ENCODE measurements at regions not wholly inside any gene's neighbourhood (a gene's known extent, or its start where the extent isn't known, plus 50 kb on each side); places are given as distances from the start of the nearest gene placed in this dataset.

GRCh38 chr2:217740178-217740577 lies 262.6 kb downstream of the TNS1 start:
- H3K27me3 ChIP-seq (ENCODE audit: low read length) = no peaks in the 10 kb centered on the region
- no peak overlapping the region for H3K4me2 ChIP-seq (ENCODE audit: low read depth, low read length, poor library complexity, severe bottlenecking)
- H2AFZ ChIP-seq (ENCODE audit: low read length) = no peak overlapping the region
- H3K79me2 ChIP-seq (ENCODE audit: low read length) = no peaks in the 10 kb centered on the region
- no peaks in the 10 kb centered on the region for H3K4me1 ChIP-seq (ENCODE audit: low read length)
- no peak overlapping the region for H3K9ac ChIP-seq (ENCODE audit: low read length)
- H3K9me2 ChIP-seq (replicated peaks; ENCODE audit: insufficient read depth, low read length) = no peaks in the 10 kb centered on the region
- H3K27ac ChIP-seq (ENCODE audit: low read length) = no peak overlapping the region
- H3K36me3 ChIP-seq (ENCODE audit: insufficient read depth, low read length) = no peaks in the 10 kb centered on the region
- H3K9me3 ChIP-seq (ENCODE audit: low read length) = no peaks in the 10 kb centered on the region
- H4K20me1 ChIP-seq (ENCODE audit: insufficient read depth, low read depth, low read length) = no peaks in the 10 kb centered on the region
- DNase-seq = no peak
- H3K4me3 ChIP-seq (ENCODE audit: low read length) = no peak overlapping the region

DNA sequence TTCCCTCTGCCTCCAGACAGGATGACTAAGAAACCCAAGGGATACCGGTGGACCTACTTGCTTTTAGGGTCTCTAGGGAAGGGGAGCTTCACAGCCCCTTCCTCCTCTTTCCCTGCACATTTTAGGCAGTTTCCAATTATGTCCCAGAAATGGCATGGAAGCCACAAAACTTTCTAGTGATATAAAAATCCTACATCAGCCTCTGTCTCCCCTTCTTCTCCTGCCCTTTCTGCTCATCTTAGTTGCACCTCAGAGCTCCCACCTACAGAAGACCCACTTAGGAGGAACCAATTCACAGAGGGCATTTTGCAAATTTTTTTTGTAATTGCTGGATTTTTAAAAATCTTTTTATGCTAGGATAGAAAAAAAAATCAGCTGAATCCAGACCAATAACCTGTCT lies 263.1 kb downstream of the TNS1 start:
- H3K27ac ChIP-seq (ENCODE audit: low read length) = no peak overlapping the region
- no peak overlapping the region for H3K4me3 ChIP-seq (ENCODE audit: low read length)
- H3K79me2 ChIP-seq (ENCODE audit: low read length) = no peaks in the 10 kb centered on the region
- DNase-seq = no peak
- H3K4me2 ChIP-seq (ENCODE audit: low read depth, low read length, poor library complexity, severe bottlenecking) = no peak overlapping the region
- H3K36me3 ChIP-seq (ENCODE audit: insufficient read depth, low read length) = no peaks in the 10 kb centered on the region
- H3K4me1 ChIP-seq (ENCODE audit: low read length) = no peaks in the 10 kb centered on the region
- no peak overlapping the region for H3K9ac ChIP-seq (ENCODE audit: low read length)
- no peaks in the 10 kb centered on the region for H4K20me1 ChIP-seq (ENCODE audit: insufficient read depth, low read depth, low read length)
- no peaks in the 10 kb centered on the region for H3K9me3 ChIP-seq (ENCODE audit: low read length)
- no peak overlapping the region for H2AFZ ChIP-seq (ENCODE audit: low read length)
- no peaks in the 10 kb centered on the region for H3K9me2 ChIP-seq (replicated peaks; ENCODE audit: insufficient read depth, low read length)
- H3K27me3 ChIP-seq (ENCODE audit: low read length) = no peaks in the 10 kb centered on the region

GRCh38 chr2:217738061-217738460 lies 264.7 kb downstream of the TNS1 start:
- no peak overlapping the region for H3K4me3 ChIP-seq (ENCODE audit: low read length)
- H3K27ac ChIP-seq (ENCODE audit: low read length) = no peak overlapping the region
- DNase-seq = no peak
- no peaks in the 10 kb centered on the region for H3K9me3 ChIP-seq (ENCODE audit: low read length)
- no peak overlapping the region for H2AFZ ChIP-seq (ENCODE audit: low read length)
- H3K36me3 ChIP-seq (ENCODE audit: insufficient read depth, low read length) = no peaks in the 10 kb centered on the region
- no peaks in the 10 kb centered on the region for H3K9me2 ChIP-seq (replicated peaks; ENCODE audit: insufficient read depth, low read length)
- H4K20me1 ChIP-seq (ENCODE audit: insufficient read depth, low read depth, low read length) = no peaks in the 10 kb centered on the region
- H3K4me1 ChIP-seq (ENCODE audit: low read length) = no peaks in the 10 kb centered on the region
- no peaks in the 10 kb centered on the region for H3K79me2 ChIP-seq (ENCODE audit: low read length)
- no peak overlapping the region for H3K9ac ChIP-seq (ENCODE audit: low read length)
- no peaks in the 10 kb centered on the region for H3K27me3 ChIP-seq (ENCODE audit: low read length)
- no peak overlapping the region for H3K4me2 ChIP-seq (ENCODE audit: low read depth, low read length, poor library complexity, severe bottlenecking)

DNA sequence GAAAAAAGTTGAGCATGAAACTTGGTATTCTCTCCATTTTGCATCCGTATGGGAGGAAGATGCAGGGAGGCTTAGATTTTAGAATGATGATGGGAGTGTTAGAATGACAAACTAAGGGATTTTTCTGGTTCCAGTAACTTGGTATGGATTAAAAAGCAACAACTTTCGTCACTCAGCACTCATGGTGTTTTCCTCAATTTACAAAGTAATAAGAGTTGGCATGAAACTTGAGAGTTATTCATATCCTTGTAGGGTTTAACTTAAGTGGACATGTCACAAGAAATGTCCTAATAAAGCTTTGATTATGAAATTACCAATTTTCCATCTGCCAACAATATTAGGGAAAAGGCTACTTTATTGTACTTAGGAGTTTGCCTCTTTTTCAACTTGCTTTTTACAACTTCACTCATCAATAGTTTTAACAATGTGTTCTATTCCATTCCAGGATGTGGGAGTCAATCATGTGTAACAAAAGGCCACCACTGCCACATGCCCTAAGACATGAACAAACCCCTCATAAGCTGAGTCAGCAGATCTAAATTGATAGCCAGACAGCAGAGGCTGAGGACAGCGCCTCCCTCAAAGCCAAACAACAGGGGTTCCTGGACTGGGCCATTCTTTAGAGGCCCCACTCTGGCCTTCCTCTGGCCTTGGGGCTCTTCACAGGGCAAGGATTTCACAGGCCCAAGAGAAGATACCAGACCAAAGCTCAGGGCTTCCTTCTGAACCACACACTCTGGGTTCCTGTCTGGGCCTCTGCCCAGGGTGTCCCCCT lies 265.8 kb downstream of the TNS1 start:
- Histone ChIP-seq H3K9ac (ENCODE audit: low read length) (no peak overlapping the region), H3K4me1 (ENCODE audit: low read length) (no peaks in the 10 kb centered on the region), H2AFZ (ENCODE audit: low read length) (no peak overlapping the region), H3K9me3 (ENCODE audit: low read length) (no peaks in the 10 kb centered on the region), H3K79me2 (ENCODE audit: low read length) (no peaks in the 10 kb centered on the region), H3K4me2 (ENCODE audit: low read depth, low read length, poor library complexity, severe bottlenecking) (no peak overlapping the region), H3K27me3 (ENCODE audit: low read length) (no peaks in the 10 kb centered on the region), H3K4me3 (ENCODE audit: low read length) (no peak overlapping the region), H3K36me3 (ENCODE audit: insufficient read depth, low read length) (no peaks in the 10 kb centered on the region), H3K27ac (ENCODE audit: low read length) (no peak overlapping the region), H3K9me2 (replicated peaks; ENCODE audit: insufficient read depth, low read length) (no peaks in the 10 kb centered on the region), H4K20me1 (ENCODE audit: insufficient read depth, low read depth, low read length) (no peaks in the 10 kb centered on the region)
- DNase-seq = no peak

DNA sequence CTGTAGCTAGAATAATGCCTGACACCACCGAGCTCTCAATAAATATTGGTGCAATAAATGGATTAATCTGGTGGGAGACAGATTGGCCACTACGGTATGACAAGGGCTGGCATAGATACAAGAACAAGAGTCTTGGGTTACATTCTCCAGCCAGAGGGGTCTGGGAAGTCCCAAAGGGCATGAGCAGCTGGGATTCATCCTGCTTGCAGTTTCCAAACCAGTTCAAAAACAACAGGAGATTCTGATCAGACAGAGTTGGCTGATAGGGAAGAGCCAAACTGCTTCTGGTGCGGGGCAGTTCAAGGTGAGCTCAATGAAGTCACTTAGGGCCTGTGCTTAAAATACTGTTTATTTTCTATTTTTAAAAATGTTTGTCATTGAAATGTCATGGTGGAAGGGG lies 266.9 kb downstream of the TNS1 start:
- Histone ChIP-seq H3K4me2 (ENCODE audit: low read depth, low read length, poor library complexity, severe bottlenecking) (no peak overlapping the region), H3K9ac (ENCODE audit: low read length) (no peak overlapping the region), H3K4me3 (ENCODE audit: low read length) (no peak overlapping the region)

GRCh38 chr2:217735034-217735433 lies 267.8 kb downstream of the TNS1 start:
- no peak overlapping the region for H3K9ac ChIP-seq (ENCODE audit: low read length)
- no peaks in the 10 kb centered on the region for H4K20me1 ChIP-seq (ENCODE audit: insufficient read depth, low read depth, low read length)
- no peaks in the 10 kb centered on the region for H3K4me1 ChIP-seq (ENCODE audit: low read length)
- no peaks in the 10 kb centered on the region for H3K27me3 ChIP-seq (ENCODE audit: low read length)
- H3K9me3 ChIP-seq (ENCODE audit: low read length) = no peaks in the 10 kb centered on the region
- no peak overlapping the region for H3K27ac ChIP-seq (ENCODE audit: low read length)
- no peaks in the 10 kb centered on the region for H3K36me3 ChIP-seq (ENCODE audit: insufficient read depth, low read length)
- H3K79me2 ChIP-seq (ENCODE audit: low read length) = no peaks in the 10 kb centered on the region
- H3K4me3 ChIP-seq (ENCODE audit: low read length) = no peak overlapping the region
- H2AFZ ChIP-seq (ENCODE audit: low read length) = no peak overlapping the region
- H3K4me2 ChIP-seq (ENCODE audit: low read depth, low read length, poor library complexity, severe bottlenecking) = no peak overlapping the region
- DNase-seq = no peak
- no peaks in the 10 kb centered on the region for H3K9me2 ChIP-seq (replicated peaks; ENCODE audit: insufficient read depth, low read length)

More for the DNA sequence above, 266.9 kb downstream of the TNS1 start:
- H3K9me3 ChIP-seq (ENCODE audit: low read length) = no peaks in the 10 kb centered on the region
- H4K20me1 ChIP-seq (ENCODE audit: insufficient read depth, low read depth, low read length) = no peaks in the 10 kb centered on the region
- DNase-seq = no peak
- H3K79me2 ChIP-seq (ENCODE audit: low read length) = no peaks in the 10 kb centered on the region
- no peaks in the 10 kb centered on the region for H3K36me3 ChIP-seq (ENCODE audit: insufficient read depth, low read length)
- no peaks in the 10 kb centered on the region for H3K27me3 ChIP-seq (ENCODE audit: low read length)
- no peak overlapping the region for H3K27ac ChIP-seq (ENCODE audit: low read length)
- no peaks in the 10 kb centered on the region for H3K4me1 ChIP-seq (ENCODE audit: low read length)
- H3K9me2 ChIP-seq (replicated peaks; ENCODE audit: insufficient read depth, low read length) = no peaks in the 10 kb centered on the region
- no peak overlapping the region for H2AFZ ChIP-seq (ENCODE audit: low read length)

GRCh38 chr2:217733461-217733860 lies 269.3 kb downstream of the TNS1 start:
- no peaks in the 10 kb centered on the region for H3K9me2 ChIP-seq (replicated peaks; ENCODE audit: insufficient read depth, low read length)
- no peak overlapping the region for H3K4me2 ChIP-seq (ENCODE audit: low read depth, low read length, poor library complexity, severe bottlenecking)

GRCh38 chr2:217732992-217733391 lies 269.8 kb downstream of the TNS1 start:
- no peak for DNase-seq
- H3K9me2 ChIP-seq (replicated peaks; ENCODE audit: insufficient read depth, low read length) = no peaks in the 10 kb centered on the region
- H2AFZ ChIP-seq (ENCODE audit: low read length) = no peak overlapping the region
- H3K79me2 ChIP-seq (ENCODE audit: low read length) = no peaks in the 10 kb centered on the region
- H3K27ac ChIP-seq (ENCODE audit: low read length) = no peak overlapping the region
- H3K27me3 ChIP-seq (ENCODE audit: low read length) = no peaks in the 10 kb centered on the region
- no peak overlapping the region for H3K4me3 ChIP-seq (ENCODE audit: low read length)
- H3K36me3 ChIP-seq (ENCODE audit: insufficient read depth, low read length) = no peaks in the 10 kb centered on the region
- no peak overlapping the region for H3K9ac ChIP-seq (ENCODE audit: low read length)
- H3K4me2 ChIP-seq (ENCODE audit: low read depth, low read length, poor library complexity, severe bottlenecking) = no peak overlapping the region
- no peaks in the 10 kb centered on the region for H3K9me3 ChIP-seq (ENCODE audit: low read length)
- H4K20me1 ChIP-seq (ENCODE audit: insufficient read depth, low read depth, low read length) = no peaks in the 10 kb centered on the region
- H3K4me1 ChIP-seq (ENCODE audit: low read length) = no peaks in the 10 kb centered on the region

More at GRCh38 chr2:217733461-217733860, 269.3 kb downstream of the TNS1 start:
- no peak overlapping the region for H3K27ac ChIP-seq (ENCODE audit: low read length)
- H3K4me1 ChIP-seq (ENCODE audit: low read length) = no peaks in the 10 kb centered on the region
- no peaks in the 10 kb centered on the region for H3K9me3 ChIP-seq (ENCODE audit: low read length)
- H3K9ac ChIP-seq (ENCODE audit: low read length) = no peak overlapping the region
- no peak overlapping the region for H2AFZ ChIP-seq (ENCODE audit: low read length)
- no peaks in the 10 kb centered on the region for H3K27me3 ChIP-seq (ENCODE audit: low read length)
- DNase-seq = no peak
- no peaks in the 10 kb centered on the region for H3K79me2 ChIP-seq (ENCODE audit: low read length)
- no peak overlapping the region for H3K4me3 ChIP-seq (ENCODE audit: low read length)
- no peaks in the 10 kb centered on the region for H3K36me3 ChIP-seq (ENCODE audit: insufficient read depth, low read length)
- no peaks in the 10 kb centered on the region for H4K20me1 ChIP-seq (ENCODE audit: insufficient read depth, low read depth, low read length)
